ENCODE measurements at regions not wholly inside any gene's neighbourhood (a gene's known extent, or its start where the extent isn't known, plus 50 kb on each side); places are given as distances from the start of the nearest gene placed in this dataset.

GRCh38 chr11:69567951-69568808 lies 72.8 kb upstream of the CCND1 start:
- 71 to 76% (median 75%) methylated on average over 18 of the region's 18 CpGs for WGBS, 3 donors

GRCh38 chr11:69568809-69569097 lies 72.2 kb upstream of the CCND1 start:
- no peak for DNase-seq
- no peak overlapping the region for H3K4me3 ChIP-seq
- 37 to 84% (median 67%) methylated on average over 4 of the region's 4 CpGs for WGBS, 3 donors

More at GRCh38 chr11:69567951-69568808, 72.8 kb upstream of the CCND1 start:
- no peak for DNase-seq
- H3K27ac ChIP-seq, result no peak overlapping the region
- H3K27me3 ChIP-seq, result no peaks in the 10 kb centered on the region
- no peaks in the 10 kb centered on the region for H3K36me3 ChIP-seq
- no peaks in the 10 kb centered on the region for H3K4me1 ChIP-seq (ENCODE audit: insufficient read depth)
- intact Hi-C loops (cut with DNase I), result no loop called here
- no peaks in the 10 kb centered on the region for H3K9me3 ChIP-seq
- H3K4me3 ChIP-seq, result no peak overlapping the region
- TF ChIP-seq POLR2A (IDR thresholded peaks at IDR 0.05) (no peak), EP300 (IDR thresholded peaks at IDR 0.05) (no peak), CTCF (IDR thresholded peaks at IDR 0.05) (no peak)

GRCh38 chr11:69569306-69570200 lies 71.4 kb upstream of the CCND1 start:
- H3K9me3 ChIP-seq, result no peaks in the 10 kb centered on the region
- DNase-seq, result no peak
- 62 to 75% (median 69%) methylated on average over 21 of the region's 21 CpGs for WGBS, 3 donors
- no peaks in the 10 kb centered on the region for H3K36me3 ChIP-seq
- H3K4me1 ChIP-seq (ENCODE audit: insufficient read depth), result no peaks in the 10 kb centered on the region
- H3K4me3 ChIP-seq, result no peak overlapping the region
- intact Hi-C loops (cut with DNase I), result no loop called here
- no peak overlapping the region for H3K27ac ChIP-seq
- no peaks in the 10 kb centered on the region for H3K27me3 ChIP-seq
- TF ChIP-seq POLR2A (IDR thresholded peaks at IDR 0.05) (no peak), CTCF (IDR thresholded peaks at IDR 0.05) (no peak), EP300 (IDR thresholded peaks at IDR 0.05) (no peak)

More at GRCh38 chr11:69568809-69569097, 72.2 kb upstream of the CCND1 start:
- Histone ChIP-seq H3K27ac (no peak overlapping the region), H3K9me3 (no peaks in the 10 kb centered on the region), H3K4me1 (ENCODE audit: insufficient read depth) (no peaks in the 10 kb centered on the region), H3K27me3 (no peaks in the 10 kb centered on the region), H3K36me3 (no peaks in the 10 kb centered on the region)
- TF ChIP-seq EP300 (IDR thresholded peaks at IDR 0.05) (no peak), CTCF (IDR thresholded peaks at IDR 0.05) (no peak), POLR2A (IDR thresholded peaks at IDR 0.05) (no peak)
- intact Hi-C loops (cut with DNase I), result no loop called here

- Histone ChIP-seq H3K4me1 (ENCODE audit: insufficient read depth) (no peaks in the 10 kb centered on the region), H3K4me3 (no peak overlapping the region), H3K27ac (no peak overlapping the region), H3K27me3 (no peaks in the 10 kb centered on the region), H3K9me3 (no peaks in the 10 kb centered on the region), H3K36me3 (no peaks in the 10 kb centered on the region)
- DNase-seq, result no peak
- no peak for TF ChIP-seq POLR2A (IDR thresholded peaks at IDR 0.05)
- no peak for TF ChIP-seq EP300 (IDR thresholded peaks at IDR 0.05)
- no peak for TF ChIP-seq CTCF (IDR thresholded peaks at IDR 0.05)
- 78 to 89% (median 81%) methylated on average over 10 to 11 of the region's 11 CpGs for WGBS, 3 donors
- intact Hi-C loops (cut with DNase I), result no loop called here
These were observed 68.6 kb upstream of the CCND1 start for GRCh38 chr11:69572233-69572860.
